ENCODE measurements at regions not wholly inside any gene's neighbourhood (a gene's known extent, or its start where the extent isn't known, plus 50 kb on each side); places are given as distances from the start of the nearest gene placed in this dataset.

- no peaks in the 10 kb centered on the region for H3K36me3 ChIP-seq (ENCODE audit: low read depth)
- no peak for TF ChIP-seq CTCF (IDR thresholded peaks at IDR 0.05; ENCODE audit: poor library complexity, severe bottlenecking)
- no peaks in the 10 kb centered on the region for H3K27me3 ChIP-seq (ENCODE audit: insufficient read depth, poor library complexity, severe bottlenecking)
- no peak overlapping the region for H3K4me3 ChIP-seq (ENCODE audit: severe bottlenecking)
- H3K4me1 ChIP-seq (ENCODE audit: insufficient read depth, poor library complexity, severe bottlenecking): no peaks in the 10 kb centered on the region
- ATAC-seq (ENCODE audit: low read depth) (no peak), DNase-seq (ENCODE audit: low spot score) (no peak)
- no peak overlapping the region for H3K27ac ChIP-seq (ENCODE audit: poor library complexity, severe bottlenecking)
- no peaks in the 10 kb centered on the region for H3K9me3 ChIP-seq (ENCODE audit: severe bottlenecking)
Measured at GRCh38 chr4:187795737-187796136, 199.8 kb upstream of the ZFP42 start.

- ATAC-seq (ENCODE audit: low read depth) (no peak), DNase-seq (ENCODE audit: low spot score) (no peak)
- H3K27me3 ChIP-seq (ENCODE audit: insufficient read depth, poor library complexity, severe bottlenecking): no peaks in the 10 kb centered on the region
- H3K4me3 ChIP-seq (ENCODE audit: severe bottlenecking): no peak overlapping the region
- no peaks in the 10 kb centered on the region for H3K36me3 ChIP-seq (ENCODE audit: low read depth)
- TF ChIP-seq CTCF (IDR thresholded peaks at IDR 0.05; ENCODE audit: poor library complexity, severe bottlenecking): no peak
- no peak overlapping the region for H3K27ac ChIP-seq (ENCODE audit: poor library complexity, severe bottlenecking)
- H3K9me3 ChIP-seq (ENCODE audit: severe bottlenecking): no peaks in the 10 kb centered on the region
- no peaks in the 10 kb centered on the region for H3K4me1 ChIP-seq (ENCODE audit: insufficient read depth, poor library complexity, severe bottlenecking)
Measured at GRCh38 chr4:187798385-187798784, 197.2 kb upstream of the ZFP42 start.

GRCh38 chr4:187799735-187800134 lies 195.8 kb upstream of the ZFP42 start:
- TF ChIP-seq CTCF (IDR thresholded peaks at IDR 0.05; ENCODE audit: poor library complexity, severe bottlenecking): no peak
- no peak for DNase-seq (ENCODE audit: low spot score)
- H3K27me3 ChIP-seq (ENCODE audit: insufficient read depth, poor library complexity, severe bottlenecking): no peaks in the 10 kb centered on the region

GRCh38 chr4:187811591-187811990 lies 184.0 kb upstream of the ZFP42 start:
- Histone ChIP-seq H3K9me3 (ENCODE audit: severe bottlenecking) (no peaks in the 10 kb centered on the region), H3K36me3 (ENCODE audit: low read depth) (no peaks in the 10 kb centered on the region), H3K27me3 (ENCODE audit: insufficient read depth, poor library complexity, severe bottlenecking) (no peaks in the 10 kb centered on the region), H3K27ac (ENCODE audit: poor library complexity, severe bottlenecking) (no peak overlapping the region), H3K4me1 (ENCODE audit: insufficient read depth, poor library complexity, severe bottlenecking) (peaks cover 8% of the 10 kb centered on the region), H3K4me3 (ENCODE audit: severe bottlenecking) (no peak overlapping the region)
- no peak for ATAC-seq (ENCODE audit: low read depth)
- no peak for TF ChIP-seq CTCF (IDR thresholded peaks at IDR 0.05; ENCODE audit: poor library complexity, severe bottlenecking)
- no peak for DNase-seq (ENCODE audit: low spot score)

More at GRCh38 chr4:187799735-187800134, 195.8 kb upstream of the ZFP42 start:
- no peak for ATAC-seq (ENCODE audit: low read depth)
- Histone ChIP-seq H3K27ac (ENCODE audit: poor library complexity, severe bottlenecking) (no peak overlapping the region), H3K4me1 (ENCODE audit: insufficient read depth, poor library complexity, severe bottlenecking) (no peaks in the 10 kb centered on the region), H3K36me3 (ENCODE audit: low read depth) (no peaks in the 10 kb centered on the region), H3K9me3 (ENCODE audit: severe bottlenecking) (no peaks in the 10 kb centered on the region), H3K4me3 (ENCODE audit: severe bottlenecking) (no peak overlapping the region)

- no peaks in the 10 kb centered on the region for H3K9me3 ChIP-seq (ENCODE audit: severe bottlenecking)
- DNase-seq (ENCODE audit: low spot score) (no peak), ATAC-seq (ENCODE audit: low read depth) (peak; percentile 83)
- TF ChIP-seq CTCF (IDR thresholded peaks at IDR 0.05; ENCODE audit: poor library complexity, severe bottlenecking): no peak
- peak overlapping the region; percentile 62 for H3K4me3 ChIP-seq (ENCODE audit: severe bottlenecking)
- H3K4me1 ChIP-seq (ENCODE audit: insufficient read depth, poor library complexity, severe bottlenecking): peaks cover 17% of the 10 kb centered on the region
- H3K27ac ChIP-seq (ENCODE audit: poor library complexity, severe bottlenecking): peak overlapping the region; percentile 69
- H3K27me3 ChIP-seq (ENCODE audit: insufficient read depth, poor library complexity, severe bottlenecking): no peaks in the 10 kb centered on the region
- H3K36me3 ChIP-seq (ENCODE audit: low read depth): no peaks in the 10 kb centered on the region; the same call in 1 of the 2 replicates
Measured at GRCh38 chr4:187814737-187815465, 180.7 kb upstream of the ZFP42 start.

All from RWPE2 (cell line).